NCI-H2171 treated with DMSO at 0.1 percent for 48 hours (cell line): ENCODE measurements at regions not wholly inside any gene's neighbourhood (a gene's known extent, or its start where the extent isn't known, plus 50 kb on each side); places are given as distances from the start of the nearest gene placed in this dataset.

Experiments
- DNase-seq: peaks from one replicate; lab custom pipeline; 2025; lab: John Stamatoyannopoulos, UW

DNA sequence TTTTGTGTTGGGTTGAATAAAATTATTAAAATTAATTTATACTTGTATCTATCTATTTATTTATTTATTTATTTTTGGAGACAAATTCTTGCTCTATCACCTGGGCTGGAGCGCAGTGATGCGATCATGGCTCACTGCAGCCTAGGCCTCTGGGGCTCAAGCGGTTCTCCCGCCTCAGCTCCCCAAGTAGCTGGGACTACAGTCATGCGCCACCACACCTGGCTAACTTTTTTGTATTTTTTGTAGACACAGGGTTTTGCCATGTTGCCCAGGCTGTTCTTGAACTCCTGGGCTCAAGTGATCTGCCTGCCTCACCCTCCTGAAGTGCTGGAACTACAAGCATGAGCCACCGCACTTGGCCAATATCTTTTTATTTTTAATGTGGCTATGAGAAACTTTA, 134.7 kb upstream of the SPDL1 start:
- DNase-seq, result no peak

DNA sequence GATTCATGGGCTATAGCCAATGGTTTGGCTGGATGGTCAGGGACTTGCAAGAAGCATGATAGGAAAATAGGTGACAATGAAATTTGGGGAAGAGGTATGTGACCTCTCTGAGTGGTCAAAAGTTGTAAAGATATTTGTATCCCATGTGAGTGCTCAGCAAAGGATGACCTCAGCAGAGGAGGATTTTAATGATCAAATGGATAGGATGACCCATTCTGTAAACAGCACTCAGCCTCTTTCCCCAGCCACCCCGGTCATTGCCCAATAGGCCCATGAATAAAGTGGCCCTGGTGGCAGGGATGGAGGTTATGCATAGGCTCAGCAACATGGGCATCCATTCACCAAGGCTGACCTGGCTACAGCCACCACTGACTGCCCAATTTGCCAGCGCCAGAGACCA, 138.4 kb upstream of the SPDL1 start:
- no peak for DNase-seq

DNA sequence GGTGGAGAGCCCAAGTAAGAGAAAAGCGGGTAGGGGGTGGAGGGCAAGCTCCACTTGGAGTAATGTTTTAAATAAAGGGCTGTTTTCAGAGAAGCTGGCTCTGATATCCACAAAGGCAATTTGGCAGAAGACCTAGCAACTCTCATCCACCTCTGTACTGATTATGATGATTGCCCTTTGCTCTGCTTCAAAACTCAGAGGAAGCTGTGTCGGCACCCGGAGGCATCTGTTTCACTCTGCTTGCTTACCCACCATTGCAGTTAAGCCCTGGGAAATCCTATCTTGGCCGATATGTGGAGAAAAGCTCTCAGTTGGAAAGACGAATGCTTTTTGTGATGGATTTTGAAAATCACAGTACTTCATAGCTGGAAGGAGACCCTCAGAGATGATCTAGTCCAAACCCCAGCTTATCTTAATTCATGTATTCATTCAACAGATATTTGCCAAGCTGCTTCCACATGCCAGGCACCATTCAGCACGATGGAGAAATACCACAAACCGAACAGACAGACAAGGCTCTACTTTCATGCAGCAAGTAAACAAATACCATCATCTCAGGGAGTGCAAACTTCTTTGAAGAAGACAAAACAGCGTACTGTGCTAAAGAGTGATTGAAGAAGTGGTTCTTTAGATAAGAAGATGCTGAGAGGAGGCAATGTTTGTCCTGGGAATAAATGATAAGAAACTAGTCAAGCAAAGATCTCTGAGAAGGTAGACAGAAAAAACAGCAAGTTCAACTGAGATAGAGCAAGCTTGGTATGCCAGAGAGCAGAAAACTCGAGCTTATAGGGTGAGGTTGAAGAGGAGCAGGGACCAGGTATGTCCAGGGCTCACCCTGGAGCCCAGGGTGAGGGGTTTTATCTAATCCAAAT, 140.4 kb upstream of the SPDL1 start:
- no peak for DNase-seq

DNA sequence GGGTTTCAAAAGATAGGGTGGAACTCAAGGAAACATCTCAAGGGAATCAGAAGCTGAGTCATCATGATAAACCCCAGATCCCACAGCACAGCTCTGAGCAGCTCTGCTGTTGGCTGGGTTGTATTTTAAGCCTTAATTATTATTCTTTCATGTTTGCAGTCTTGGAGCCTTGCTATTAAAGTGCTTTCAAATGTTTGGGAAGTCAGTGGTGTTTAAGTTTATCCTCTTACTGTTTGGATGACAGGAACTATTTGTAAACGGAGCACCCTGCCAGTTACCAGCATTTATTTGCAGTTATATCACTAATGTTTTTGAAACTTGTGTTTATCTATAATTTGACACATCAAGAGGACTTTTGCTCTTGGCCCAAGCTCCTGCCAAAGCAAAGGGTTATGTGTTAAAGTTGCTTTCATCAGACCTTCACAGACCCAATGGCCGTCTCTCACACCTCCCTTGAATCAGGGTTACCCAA, 141.1 kb upstream of the SPDL1 start:
- DNase-seq, result no peak

DNA sequence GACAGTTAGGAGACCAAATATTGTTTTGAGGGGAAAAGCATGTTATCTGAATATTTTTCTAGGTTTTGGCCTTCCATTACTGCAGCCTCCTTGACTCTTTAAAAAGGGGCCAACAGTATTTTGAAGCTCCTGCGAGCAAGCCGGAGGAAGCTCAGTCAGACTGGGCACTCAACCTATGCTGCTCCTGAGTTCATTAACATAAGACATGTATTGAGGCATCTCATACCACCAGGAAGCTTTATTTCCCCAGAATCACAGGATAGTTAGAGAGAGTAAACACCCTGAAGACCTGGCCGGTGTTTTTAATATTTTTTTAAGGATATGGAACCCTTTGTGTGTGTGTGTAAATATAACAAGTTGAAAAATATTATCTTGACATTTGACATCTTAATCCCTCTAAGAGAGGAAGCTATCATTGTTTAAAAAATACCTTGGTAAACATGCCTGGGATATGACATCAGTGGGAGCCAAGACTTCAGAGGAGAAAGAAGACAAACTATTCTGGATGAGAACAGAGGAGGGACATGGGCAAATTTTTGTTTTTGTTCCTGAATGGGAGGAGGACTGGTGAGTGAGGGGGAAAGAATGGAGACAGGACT, 139.3 kb upstream of the SLIT3 start:
- DNase-seq, result no peak

DNA sequence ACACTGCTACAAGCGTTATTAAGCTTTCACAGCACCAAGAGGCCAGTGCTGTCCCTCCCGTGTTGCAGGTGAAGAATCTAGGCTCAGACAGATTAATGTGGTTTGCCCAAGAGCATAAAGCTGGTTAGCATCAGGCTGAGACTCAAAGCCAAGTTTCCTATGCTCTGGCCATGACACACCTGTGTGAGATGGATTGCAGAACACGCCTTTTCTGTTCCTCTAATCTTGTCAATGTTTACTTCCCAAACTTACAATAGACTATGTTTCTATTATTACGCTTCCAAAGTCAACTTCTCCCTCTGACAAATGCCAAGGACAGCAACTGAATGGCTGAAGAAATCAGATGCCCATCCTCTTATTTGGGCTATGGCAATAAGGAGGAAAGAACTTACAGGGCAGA, 138.4 kb upstream of the SLIT3 start:
- DNase-seq, result no peak

DNA sequence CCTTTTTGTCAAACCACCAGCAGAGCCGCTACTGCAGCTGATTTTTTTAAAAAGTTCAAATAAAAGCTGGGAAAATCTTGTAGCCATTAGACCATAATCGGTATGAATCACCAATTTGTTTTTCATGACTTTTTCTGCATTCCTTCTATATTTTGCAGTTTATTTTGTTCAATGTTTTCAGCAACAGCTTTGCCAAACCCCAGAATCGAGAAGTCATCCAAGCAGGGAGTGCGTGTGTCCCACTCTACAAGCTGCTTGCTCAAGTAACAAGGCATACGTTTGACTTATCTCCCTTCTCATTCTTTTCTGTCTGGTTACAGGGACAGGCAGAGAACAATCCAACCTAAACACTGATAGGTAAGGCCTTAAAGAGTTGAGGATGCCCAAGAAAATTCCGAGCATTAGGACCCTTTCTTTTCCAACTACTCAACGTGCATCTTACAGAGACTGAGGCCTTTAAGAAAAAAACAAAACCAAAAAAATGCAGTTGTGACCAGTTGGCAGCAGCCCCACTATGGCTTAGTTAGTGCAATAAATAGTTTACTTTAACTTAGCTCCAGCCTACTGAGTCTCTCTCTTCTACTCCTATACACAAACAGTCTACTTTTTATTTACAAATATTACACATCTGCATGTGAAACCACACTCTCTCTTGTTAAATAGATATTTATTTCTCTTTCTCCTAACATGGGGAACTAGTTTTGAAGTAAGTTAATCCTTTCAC, 134.7 kb upstream of the SLIT3 start:
- DNase-seq, result no peak

DNA sequence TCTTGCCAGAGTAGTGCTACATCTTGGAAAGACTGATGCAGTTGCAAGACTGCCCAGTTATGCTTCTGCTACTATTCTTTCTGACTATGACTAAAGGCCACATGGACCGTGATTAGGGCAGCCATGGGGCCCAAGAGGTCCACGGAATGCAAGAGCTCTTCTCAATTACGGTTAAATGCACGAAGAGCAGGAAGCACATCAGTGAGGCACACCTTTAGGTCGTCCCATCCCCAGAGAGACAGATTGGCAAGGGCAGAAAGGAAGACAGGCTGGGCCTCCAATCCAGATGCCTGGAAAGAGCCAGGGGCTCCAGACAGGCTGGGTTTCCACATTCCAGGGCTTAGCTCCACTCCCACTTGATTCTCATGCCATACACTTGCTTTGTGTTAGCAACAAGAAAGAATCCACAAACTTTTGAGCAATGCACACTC, 132.3 kb upstream of the SLIT3 start:
- no peak for DNase-seq

DNA sequence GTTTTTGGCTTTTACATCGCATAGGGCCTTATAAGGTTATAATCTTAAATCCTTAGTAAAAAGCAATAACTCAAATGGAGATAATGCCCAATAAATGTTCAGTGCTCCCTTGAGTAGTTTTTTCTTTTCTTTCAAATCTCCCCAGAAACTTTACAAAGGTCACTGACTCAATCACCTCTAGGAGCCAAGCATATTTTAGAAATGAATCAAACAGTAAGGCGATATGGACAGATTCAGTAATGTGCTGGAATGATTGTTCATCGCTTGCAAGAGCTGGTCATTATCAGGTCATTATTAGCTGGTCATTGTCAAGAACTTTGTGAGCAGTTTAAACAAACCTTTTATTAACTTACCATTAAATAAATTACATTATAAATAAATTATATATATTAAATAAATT, 130.4 kb upstream of the SLIT3 start:
- DNase-seq, result no peak

DNA sequence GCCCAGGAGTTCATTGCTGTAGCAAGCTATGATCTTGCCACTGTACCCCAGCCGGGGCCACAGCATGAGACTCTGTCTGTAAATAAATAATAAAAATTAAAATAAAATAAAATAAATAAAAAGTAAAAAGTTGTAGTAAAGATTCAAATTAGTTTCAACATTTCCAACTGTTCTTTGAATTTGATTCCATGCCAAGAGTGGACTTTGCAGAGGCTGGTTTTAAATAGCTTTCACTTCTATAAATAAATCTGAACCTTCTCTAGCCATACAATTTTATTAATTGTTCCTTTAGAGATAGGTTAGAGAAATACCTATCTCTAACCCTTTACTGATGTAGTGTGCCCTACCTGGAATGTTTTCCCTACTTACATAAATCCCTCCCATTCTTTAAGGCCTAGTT, 129.7 kb upstream of the SLIT3 start:
- no peak for DNase-seq

DNA sequence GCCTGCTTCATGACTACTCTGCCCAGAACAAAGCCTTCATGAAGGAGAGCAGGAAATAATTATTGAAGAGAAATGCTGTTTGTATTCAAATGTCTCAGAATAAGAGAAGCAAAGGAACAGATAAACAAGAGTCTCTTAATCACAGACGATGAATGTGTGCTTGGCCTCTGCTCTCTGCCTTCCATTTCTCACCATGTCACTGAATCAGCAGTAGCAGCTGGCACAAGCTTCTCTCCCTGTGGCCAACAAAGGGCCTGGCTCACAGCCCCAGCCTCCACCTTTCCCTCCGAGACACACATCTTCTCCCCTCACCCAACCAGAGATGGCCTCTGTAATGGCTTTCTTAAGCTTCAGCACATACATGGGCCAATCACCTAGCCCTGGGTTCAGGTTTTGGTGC, 128.1 kb upstream of the SLIT3 start:
- DNase-seq, result peak; percentile 3

DNA sequence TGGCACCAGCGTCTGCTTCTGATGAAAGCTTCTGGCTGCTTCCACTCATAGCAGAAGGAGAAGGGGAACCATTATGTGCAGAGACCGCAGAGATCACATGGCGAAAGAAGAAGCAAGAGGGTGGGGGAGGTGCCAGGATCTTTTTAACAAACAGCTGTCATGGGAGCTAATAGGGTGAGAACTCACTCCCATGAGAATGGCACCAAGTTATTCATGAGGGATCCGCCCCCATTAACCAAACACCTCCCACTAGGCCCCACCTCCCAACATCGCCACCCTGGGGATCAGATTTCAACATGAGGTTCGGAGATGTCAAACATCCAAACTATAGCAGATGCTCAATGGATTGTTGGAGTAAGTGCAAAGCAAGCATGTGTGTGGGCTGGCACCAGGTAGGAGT, 125.8 kb upstream of the SLIT3 start:
- peak; percentile 90 for DNase-seq

DNA sequence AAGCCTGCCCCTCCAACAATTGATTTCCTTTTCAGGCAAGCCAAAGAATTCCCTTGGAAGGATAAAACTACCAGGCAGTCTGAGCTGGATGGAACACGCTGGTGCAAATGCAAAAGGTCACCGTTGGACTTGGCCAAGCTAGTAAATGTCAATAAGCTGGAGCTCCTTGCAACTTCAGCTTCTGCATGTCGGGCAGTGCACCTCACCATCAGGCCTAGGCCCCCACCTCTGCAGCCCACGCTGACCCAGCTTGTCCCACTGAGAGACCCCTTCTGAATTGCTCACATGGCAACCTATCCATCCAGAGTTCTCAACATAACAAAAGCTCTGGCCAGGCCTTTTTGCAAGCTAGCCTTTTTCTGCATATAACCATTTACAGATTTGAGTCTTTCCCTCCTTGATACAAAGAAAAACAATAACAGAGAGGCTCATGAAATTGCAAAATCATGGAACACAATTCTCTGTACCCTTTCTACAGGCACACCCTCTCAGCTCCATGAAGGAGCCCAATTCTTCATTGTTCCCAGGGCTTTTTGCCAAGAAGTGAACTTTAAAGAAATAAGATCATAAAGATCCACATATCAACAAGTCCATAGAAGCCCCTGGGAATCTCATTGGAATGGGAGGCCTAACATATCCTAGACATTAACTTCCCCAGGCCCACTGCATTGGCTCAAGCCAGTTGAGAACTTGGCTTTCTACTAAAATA, 123.9 kb upstream of the SLIT3 start:
- no peak for DNase-seq

DNA sequence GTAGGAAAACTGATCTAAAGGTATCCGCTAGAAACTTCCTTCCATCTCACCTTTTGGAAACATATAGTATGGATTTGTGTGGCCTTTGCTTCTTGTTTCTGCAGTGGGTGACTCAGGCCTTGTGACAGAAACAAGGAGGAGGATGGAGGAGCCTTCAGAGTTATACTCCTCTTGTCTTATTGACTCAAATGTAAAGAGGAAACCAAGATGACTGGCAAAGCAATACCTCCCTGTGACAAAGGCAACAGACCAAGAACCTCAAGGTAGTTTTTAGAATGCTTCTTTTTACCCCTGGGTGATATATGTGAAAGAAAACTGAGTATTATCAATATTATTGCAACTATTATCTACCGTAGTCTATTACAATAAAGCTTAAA, 123.3 kb upstream of the SLIT3 start:
- no peak for DNase-seq

DNA sequence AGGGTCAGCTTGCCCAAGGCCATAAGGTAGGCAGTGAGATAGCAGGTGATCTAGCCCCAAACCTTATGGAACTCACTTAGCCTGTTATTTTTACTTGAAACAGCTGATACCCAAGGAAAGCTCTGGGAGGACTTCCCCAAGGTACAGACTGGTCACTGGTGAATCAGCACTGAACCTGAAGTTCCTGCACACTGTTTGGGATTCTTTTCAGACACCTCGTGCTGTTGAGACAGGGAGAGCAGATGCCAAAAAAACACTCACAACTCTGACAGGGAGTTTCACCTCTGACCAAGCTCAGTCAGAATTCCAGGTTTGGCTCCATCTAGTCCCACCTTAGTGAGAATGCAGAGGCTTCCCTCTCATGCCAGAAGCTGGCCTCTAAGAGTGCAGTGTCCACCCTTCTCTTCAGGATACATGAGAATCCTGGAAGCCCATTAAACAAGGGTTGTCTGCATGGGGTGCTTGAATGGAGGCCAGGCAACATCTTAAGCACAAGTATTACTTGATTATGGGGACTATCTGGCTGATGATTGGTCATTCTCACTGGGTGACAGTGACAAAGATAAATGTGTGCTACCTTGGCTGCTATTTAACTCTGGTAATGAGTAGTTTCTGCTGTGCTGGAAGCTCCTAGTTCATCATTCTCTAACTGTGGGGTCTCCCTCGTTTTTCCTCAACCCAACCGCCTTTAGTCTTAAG, 122.8 kb upstream of the SLIT3 start:
- DNase-seq, result no peak

DNA sequence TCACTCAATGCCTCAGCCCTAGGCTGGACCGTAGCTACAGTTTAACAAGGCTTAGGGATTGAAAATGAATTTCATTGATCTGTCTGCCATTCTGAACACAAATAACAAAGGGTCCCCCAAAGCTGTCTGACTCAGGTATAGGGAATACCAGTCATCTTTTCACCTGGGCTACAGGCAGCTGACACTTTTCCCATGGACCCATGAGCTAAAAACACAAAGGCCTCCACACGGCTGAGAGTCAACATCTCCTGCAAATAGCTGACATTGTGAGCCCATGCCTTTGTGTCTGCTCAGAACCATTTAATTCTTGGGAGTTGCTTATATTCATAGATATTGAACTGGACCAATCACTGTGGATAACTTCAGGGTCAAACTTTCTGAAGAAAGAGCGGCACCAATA, 121.1 kb upstream of the SLIT3 start:
- no peak for DNase-seq

DNA sequence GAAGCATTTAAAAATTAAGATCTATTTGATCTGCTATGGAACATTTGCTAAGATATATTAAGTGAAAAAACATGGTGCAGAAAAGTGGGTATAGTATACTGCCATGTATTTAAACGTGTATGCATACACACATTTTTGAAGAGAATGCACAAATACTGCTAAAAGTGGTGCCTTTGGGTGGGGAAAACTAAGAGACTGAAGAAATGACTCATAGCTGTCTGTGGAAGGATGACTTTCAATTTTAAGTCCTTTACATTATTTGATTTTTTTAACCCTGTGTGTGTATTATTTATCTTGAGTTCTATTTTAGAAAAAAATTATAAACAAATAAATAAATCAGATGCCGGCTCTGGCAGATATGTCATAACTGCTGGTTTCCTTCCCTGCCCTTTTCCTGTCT, 120.7 kb upstream of the SLIT3 start:
- no peak for DNase-seq

DNA sequence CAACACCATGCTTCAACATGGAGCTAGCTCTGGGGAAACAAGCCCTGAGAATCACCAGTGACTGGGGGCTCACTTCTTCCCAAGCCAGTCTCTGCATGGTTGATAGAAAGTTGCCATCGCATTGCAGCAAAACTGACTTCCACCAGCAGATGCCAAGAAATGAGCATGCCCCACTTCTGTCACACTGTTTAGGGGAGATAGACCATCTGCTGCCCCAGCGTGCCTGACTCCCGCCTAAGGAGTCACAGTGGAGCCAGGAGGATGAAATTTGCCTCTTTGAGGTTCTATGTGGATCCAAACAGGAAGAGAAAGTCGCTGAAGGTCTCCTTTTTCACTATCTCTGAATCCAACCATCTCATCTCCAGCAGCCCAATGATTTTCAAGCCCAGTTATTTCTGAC, 116.7 kb upstream of the SLIT3 start:
- peak; percentile 48 for DNase-seq

DNA sequence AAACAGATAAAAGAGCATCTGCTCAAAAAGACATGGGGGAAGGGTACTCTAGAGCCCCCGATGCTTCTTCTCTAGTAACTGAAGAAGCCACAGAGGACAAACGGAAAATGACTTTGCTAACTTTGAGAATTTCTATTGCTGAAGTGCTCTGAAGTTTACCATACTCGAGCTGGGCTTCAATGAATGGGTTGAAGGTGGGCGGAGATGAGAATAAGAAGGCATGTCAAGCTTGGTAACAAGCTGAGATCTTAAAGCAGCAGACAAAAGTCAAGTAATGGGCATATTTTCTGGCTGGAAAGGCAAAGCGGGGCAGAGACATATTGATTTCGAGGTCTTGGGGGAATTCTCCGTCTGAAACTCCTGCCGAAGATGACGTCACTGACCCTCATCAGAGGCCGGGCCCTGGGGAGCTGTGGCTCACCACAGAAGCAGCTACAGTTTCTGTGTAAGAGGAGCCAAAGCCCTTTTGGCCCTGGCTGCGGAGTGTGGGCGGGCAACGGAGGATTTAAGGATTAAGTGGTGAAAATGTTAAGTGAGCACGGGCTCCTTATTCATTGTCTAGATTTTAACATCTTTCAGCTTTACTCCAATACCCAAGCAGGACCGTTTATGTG, 115.8 kb upstream of the SLIT3 start:
- DNase-seq, result peak; percentile 72

DNA sequence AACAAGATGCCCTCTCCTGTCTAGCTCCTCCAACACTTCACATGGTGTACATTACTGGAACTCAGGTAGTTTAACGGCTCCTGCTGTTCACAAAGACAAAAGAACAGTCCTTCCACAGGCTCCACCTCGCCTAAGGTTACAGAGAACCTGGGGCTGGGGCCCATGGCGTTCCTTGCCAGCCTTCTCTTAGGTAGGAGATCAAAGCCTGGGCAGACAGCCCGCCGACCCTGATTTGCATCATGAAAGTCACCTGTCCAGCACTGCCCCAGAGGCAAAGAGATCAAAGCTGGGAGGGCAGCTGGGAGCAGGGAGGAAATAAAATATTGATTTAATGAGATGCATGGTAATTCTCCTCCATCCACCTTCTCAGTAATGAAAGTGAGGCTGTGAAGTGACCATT, 115.0 kb upstream of the SLIT3 start:
- DNase-seq, result no peak

DNA sequence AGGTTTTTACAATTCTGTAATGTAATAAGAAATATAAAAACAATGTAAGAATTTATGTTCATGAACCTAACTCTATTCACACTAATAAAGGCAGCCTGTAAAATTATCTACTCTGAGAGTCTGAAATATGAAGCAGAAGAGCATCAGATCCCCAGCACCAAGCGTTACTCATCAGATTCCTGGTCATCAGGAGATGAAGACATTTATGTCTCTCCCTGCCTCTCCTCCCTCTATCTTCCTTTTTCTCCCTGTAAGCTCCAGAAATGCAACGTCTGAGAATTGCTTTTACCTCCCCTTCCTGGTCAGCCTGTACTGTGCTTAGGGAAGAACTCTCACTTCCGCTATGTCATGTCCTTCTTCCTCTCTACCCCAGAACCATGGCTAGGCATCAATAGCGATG, 114.4 kb upstream of the SLIT3 start:
- DNase-seq, result no peak
